WTC11 (cell line): ENCODE measurements at regions not wholly inside any gene's neighbourhood (a gene's known extent, or its start where the extent isn't known, plus 50 kb on each side); places are given as distances from the start of the nearest gene placed in this dataset.

Experiments
- CTCF ChIP-seq: fragments of 200-600 bp; IDR thresholded peaks from 2 replicates; pipeline ENCODE4 v1.8.0; 2022; ENCODE audit warnings: antibody characterized with exemption
- E2F4 ChIP-seq: sonication (generic); formaldehyde crosslinking; IDR thresholded peaks from 2 replicates; pipeline ENCODE4 v1.8.1; 2022; ENCODE audit warnings: low read depth, mild to moderate bottlenecking, moderate library complexity, missing genetic modification reagents, borderline replicate concordance
- ELF4 ChIP-seq: sonication (generic); formaldehyde crosslinking; IDR thresholded peaks from 2 replicates; pipeline ENCODE4 v1.8.1; 2022; ENCODE audit warnings: low read depth, mild to moderate bottlenecking, moderate library complexity, missing genetic modification reagents
- ESRRA ChIP-seq: sonication (generic); formaldehyde crosslinking; IDR thresholded peaks from 2 replicates; pipeline ENCODE4 v1.8.1; 2022; ENCODE audit warnings: mild to moderate bottlenecking, missing genetic modification reagents, borderline replicate concordance
- FOXJ3 ChIP-seq: sonication (generic); formaldehyde crosslinking; IDR thresholded peaks from 2 replicates; pipeline ENCODE4 v1.9.0; 2021; ENCODE audit warnings: missing genetic modification reagents, mild to moderate bottlenecking, borderline replicate concordance
- NFATC4 ChIP-seq: fragments of 250-450 bp; sonication (Bioruptor Pico); IDR thresholded peaks from 2 replicates; pipeline ENCODE4 v1.9.0; 2021; ENCODE audit warnings: mild to moderate bottlenecking
- NR3C1 ChIP-seq: sonication (generic); formaldehyde crosslinking; conservative IDR thresholded peaks from 2 replicates; pipeline ENCODE4 v1.8.1; 2023; ENCODE audit warnings: low read depth, mild to moderate bottlenecking, missing genetic modification reagents
- PRDM15 ChIP-seq: sonication (generic); formaldehyde crosslinking; IDR thresholded peaks from 2 replicates; pipeline ENCODE4 v1.8.0; 2022; ENCODE audit warnings: missing genetic modification reagents
- SMAD4 ChIP-seq: sonication (generic); formaldehyde crosslinking; IDR thresholded peaks from 2 replicates; pipeline ENCODE4 v1.8.0; 2022; ENCODE audit warnings: mild to moderate bottlenecking, missing genetic modification reagents
- USF1 ChIP-seq: sonication (generic); formaldehyde crosslinking; IDR thresholded peaks from 2 replicates; pipeline ENCODE4 v1.8.0; 2022; ENCODE audit warnings: mild to moderate bottlenecking, missing genetic modification reagents
- ZNF425 ChIP-seq: fragments of 250-450 bp; sonication (Bioruptor Pico); conservative IDR thresholded peaks from 2 replicates; pipeline ENCODE4 v1.9.0; 2021; ENCODE audit warnings: mild to moderate bottlenecking

- TF ChIP-seq NR3C1 (CRISPR knock-in tag): no peak
- TF ChIP-seq CTCF: no peak
- no peak for TF ChIP-seq E2F4
- no peak for TF ChIP-seq ZNF425
- TF ChIP-seq SMAD4 (CRISPR knock-in tag): no peak
- TF ChIP-seq ELF4 (CRISPR knock-in tag): no peak
- no peak for TF ChIP-seq ESRRA (CRISPR knock-in tag)
- no peak for TF ChIP-seq USF1 (CRISPR knock-in tag)
- TF ChIP-seq PRDM15 (CRISPR knock-in tag): no peak
- no peak for TF ChIP-seq NFATC4 (CRISPR knock-in tag)
- TF ChIP-seq FOXJ3 (CRISPR knock-in tag): no peak
These were observed 158.7 kb upstream of the CCDC150 start for GRCh38 chr2:196480653-196481323.
